CD4-positive, alpha-beta memory T cell (primary cell): ENCODE measurements at regions not wholly inside any gene's neighbourhood (a gene's known extent, or its start where the extent isn't known, plus 50 kb on each side); places are given as distances from the start of the nearest gene placed in this dataset.

Source experiments
- CTCF ChIA-PET: fragments of 350-600 bp; sonication (Branson Sonifier 250); formaldehyde crosslinking; loops from one replicate; lab custom pipeline; 2021; ENCODE audit warnings: inconsistent platforms; ENCODE audit not compliant: partially characterized antibody; lab: Charles Lee
- POLR2A ChIA-PET: fragments of 350-600 bp; sonication (Branson Sonifier 250); formaldehyde crosslinking; loops from one replicate; lab custom pipeline; 2021; ENCODE audit not compliant: partially characterized antibody; lab: Charles Lee
- DNase-seq, 5 donors: peaks; one replicate each; pipeline versions ENCODE4 v3.0.0 to v3.0.0-alpha.2; 2020 to 2022; ENCODE audit warnings: mixed read lengths in 1 of 5
- H3K27ac ChIP-seq: one replicate; pipeline ENCODE4 v1.7.0; 2013; ENCODE audit warnings: low read depth, low read length
- H3K27me3 ChIP-seq: 2 replicates; pipeline ENCODE4 v1.7.0; 2013; ENCODE audit warnings: mild to moderate bottlenecking, low read length, moderate library complexity; ENCODE audit not compliant: insufficient read depth
- H3K36me3 ChIP-seq: 2 replicates; pipeline ENCODE4 v1.7.0; 2013; ENCODE audit warnings: mild to moderate bottlenecking, low read length, moderate library complexity; ENCODE audit not compliant: insufficient read depth
- H3K4me1 ChIP-seq: 2 replicates; pipeline ENCODE4 v1.7.0; 2013; ENCODE audit warnings: mild to moderate bottlenecking, low read length, moderate library complexity; ENCODE audit not compliant: insufficient read depth
- H3K4me3 ChIP-seq, 2 donors: one replicate each; pipeline ENCODE4 v1.7.0; 2013; ENCODE audit warnings: low read length in 2 of 2, mild to moderate bottlenecking in 1 of 2
- H3K9me3 ChIP-seq, 2 donors: one replicate each; pipeline ENCODE4 v1.7.0; 2013; ENCODE audit warnings: low read length in 2 of 2, control low read depth in 1 of 2; ENCODE audit not compliant: control insufficient read depth in 1 of 2
- H3K27ac Mint-ChIP-seq, 7 donors: one replicate each; pipeline ENCODE4 v1.8.0; 2020 to 2021; ENCODE audit warnings: mixed read lengths in 7 of 7, mild to moderate bottlenecking in 6 of 7, inconsistent platforms in 3 of 7, moderate library complexity in 3 of 7
- H3K27me3 Mint-ChIP-seq, 2 donors: one replicate each; pipeline ENCODE4 v1.8.0; 2020 to 2021; ENCODE audit warnings: mixed read lengths in 2 of 2
- H3K36me3 Mint-ChIP-seq, 2 donors: one replicate each; pipeline ENCODE4 v1.8.0; 2020 to 2021; ENCODE audit warnings: mixed read lengths in 2 of 2, inconsistent platforms in 1 of 2, mild to moderate bottlenecking in 1 of 2
- H3K4me1 Mint-ChIP-seq, 4 donors: one replicate each; pipeline ENCODE4 v1.8.0; 2020 to 2021; ENCODE audit warnings: mixed read lengths in 4 of 4, mild to moderate bottlenecking in 1 of 4
- H3K4me3 Mint-ChIP-seq, 8 donors: one replicate each; pipeline ENCODE4 v1.8.0; 2020 to 2021; ENCODE audit warnings: mixed read lengths in 8 of 8, mild to moderate bottlenecking in 7 of 8, moderate library complexity in 6 of 8, inconsistent platforms in 3 of 8
- H3K9me3 Mint-ChIP-seq, 8 donors: one replicate each; pipeline ENCODE4 v1.8.0; 2020 to 2021; ENCODE audit warnings: mixed read lengths in 8 of 8, mild to moderate bottlenecking in 5 of 8, inconsistent platforms in 3 of 8, moderate library complexity in 1 of 8
- intact Hi-C: fragments of 100-400 bp; cut with micrococcal nuclease; formaldehyde crosslinking; loops from one replicate; pipeline ENCODE4 v1.15.1; 2023

DNA sequence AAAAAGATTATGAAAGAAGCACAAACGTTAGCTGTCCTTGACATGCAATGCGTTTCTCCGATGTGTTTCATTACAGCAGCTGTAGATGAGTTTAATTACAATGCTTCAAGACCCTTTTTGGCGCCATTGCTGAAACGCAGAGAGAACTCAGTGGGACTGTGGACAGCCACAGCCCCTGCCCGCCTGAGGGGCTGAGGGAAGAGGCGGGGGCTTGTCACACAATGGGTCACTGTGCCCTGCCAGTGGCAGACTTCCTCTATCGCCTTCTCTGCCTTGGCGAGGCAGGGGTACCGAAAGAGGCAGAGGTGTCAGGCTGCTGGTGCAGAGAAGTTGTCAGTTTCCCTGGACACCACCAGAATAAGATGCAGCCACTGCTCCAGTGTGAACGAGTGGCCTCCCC, 252.0 kb downstream of the NR2F2 start:
- H3K27ac ChIP-seq: no peak overlapping the region
- intact Hi-C loops: no loop called here
- CTCF ChIA-PET: no interaction called here

DNA sequence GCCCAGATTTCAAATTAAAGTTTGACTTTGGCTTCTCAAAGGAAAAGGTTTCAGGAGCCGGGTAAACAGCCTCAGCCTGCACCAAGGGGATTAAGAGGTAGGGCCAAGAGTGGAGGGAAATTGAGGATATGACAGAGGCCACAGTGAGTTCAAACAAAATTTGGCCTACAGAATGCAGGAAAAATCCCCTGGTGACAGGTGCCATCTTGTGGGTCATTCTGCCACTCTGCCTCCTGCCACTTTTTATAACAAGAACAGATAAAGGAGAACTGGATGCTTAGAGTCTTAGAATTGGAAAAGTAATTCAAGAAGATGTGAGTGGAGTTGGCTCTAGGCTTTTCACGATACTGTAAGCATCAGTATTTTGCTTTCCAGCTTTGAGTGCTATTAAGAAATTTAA, 253.2 kb downstream of the NR2F2 start:
- DNase-seq: no peak
- Histone ChIP-seq H3K27me3 (no peaks in the 10 kb centered on the region), H3K9me3 (no peaks in the 10 kb centered on the region), H3K36me3 (no peaks in the 10 kb centered on the region), H3K4me3 (no peak overlapping the region), H3K27ac (no peak overlapping the region), H3K4me1 (no peaks in the 10 kb centered on the region)
- Mint-ChIP-seq H3K4me3 (no peak overlapping the region), H3K27me3 (peaks cover 0 to 1% of the 10 kb centered on the region in 2 donors), H3K9me3 (peaks cover 0 to 2% (median 0%) of the 10 kb centered on the region in 8 donors), H3K36me3 (no peaks in the 10 kb centered on the region), H3K27ac (peak overlapping the region in 1 of 7 donors; percentile 32), H3K4me1 (no peaks in the 10 kb centered on the region)
- ChIA-PET CTCF (no interaction called here), POLR2A (no interaction called here)
- intact Hi-C loops: no loop called here

More for the DNA sequence above, 252.0 kb downstream of the NR2F2 start:
- Histone ChIP-seq H3K4me3 (no peak overlapping the region), H3K36me3 (no peaks in the 10 kb centered on the region), H3K9me3 (no peaks in the 10 kb centered on the region), H3K27me3 (no peaks in the 10 kb centered on the region), H3K4me1 (no peaks in the 10 kb centered on the region)
- H3K4me3 Mint-ChIP-seq: no peak overlapping the region
- H3K27ac Mint-ChIP-seq: no peak overlapping the region
- no peaks in the 10 kb centered on the region for H3K4me1 Mint-ChIP-seq
- peaks cover 0 to 2% (median 0%) of the 10 kb centered on the region in 8 donors for H3K9me3 Mint-ChIP-seq
- POLR2A ChIA-PET: no interaction called here
- peaks cover 0 to 1% of the 10 kb centered on the region in 2 donors for H3K27me3 Mint-ChIP-seq
- DNase-seq: no peak
- no peaks in the 10 kb centered on the region for H3K36me3 Mint-ChIP-seq

DNA sequence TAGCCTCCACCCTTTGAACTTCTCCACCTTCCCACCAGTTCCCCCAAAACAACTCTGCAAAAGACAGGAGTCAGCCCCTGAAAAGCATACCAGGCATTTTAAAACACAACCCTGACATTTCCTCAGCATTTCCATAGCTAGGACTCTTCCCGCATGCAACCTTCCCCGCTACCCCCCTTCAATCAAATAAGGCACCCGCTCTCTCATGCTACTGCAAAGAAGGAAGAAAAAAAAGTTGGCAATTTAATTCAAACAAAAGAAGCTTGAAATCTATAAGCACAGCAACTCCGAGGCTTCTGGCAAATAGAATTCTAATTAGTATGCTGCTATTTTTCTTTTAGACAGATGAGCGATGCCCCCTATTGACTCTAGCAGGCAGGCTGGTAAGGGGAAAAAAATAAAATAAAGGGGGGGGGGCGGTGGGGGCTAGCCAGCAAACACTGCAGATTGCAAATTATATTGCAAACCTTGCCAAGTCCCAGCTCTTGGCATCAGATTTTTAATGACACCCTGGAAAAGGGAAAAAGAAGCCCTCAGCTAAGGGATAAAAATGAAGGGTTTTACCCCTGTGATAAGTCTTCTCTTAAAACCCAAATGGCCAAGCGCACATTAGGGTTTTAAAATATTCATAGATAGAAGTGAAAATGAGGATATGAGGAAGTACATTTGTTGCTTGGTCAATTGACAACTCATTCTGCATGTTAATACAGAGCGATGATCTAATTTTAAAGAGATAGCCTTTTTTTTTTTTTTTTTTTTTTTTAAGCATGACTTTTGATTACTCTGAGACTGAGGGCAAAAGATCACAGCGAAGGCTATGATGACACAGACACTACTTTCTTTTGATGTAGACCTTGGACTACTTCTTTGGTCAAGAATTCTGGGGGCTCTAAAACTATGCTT, 255.2 kb downstream of the NR2F2 start:
- H3K9me3 Mint-ChIP-seq: peaks cover 0 to 2% (median 0%) of the 10 kb centered on the region in 8 donors
- no peak overlapping the region for H3K4me3 Mint-ChIP-seq
- H3K27me3 Mint-ChIP-seq: peaks cover 0 to 1% of the 10 kb centered on the region in 2 donors
- no peak for DNase-seq
- H3K36me3 Mint-ChIP-seq: no peaks in the 10 kb centered on the region
- H3K4me1 Mint-ChIP-seq: no peaks in the 10 kb centered on the region
- Histone ChIP-seq H3K36me3 (no peaks in the 10 kb centered on the region), H3K9me3 (no peaks in the 10 kb centered on the region), H3K4me1 (no peaks in the 10 kb centered on the region), H3K27me3 (no peaks in the 10 kb centered on the region), H3K27ac (no peak overlapping the region), H3K4me3 (no peak overlapping the region)
- ChIA-PET CTCF (no interaction called here), POLR2A (no interaction called here)
- intact Hi-C loops: no loop called here
- H3K27ac Mint-ChIP-seq: no peak overlapping the region

DNA sequence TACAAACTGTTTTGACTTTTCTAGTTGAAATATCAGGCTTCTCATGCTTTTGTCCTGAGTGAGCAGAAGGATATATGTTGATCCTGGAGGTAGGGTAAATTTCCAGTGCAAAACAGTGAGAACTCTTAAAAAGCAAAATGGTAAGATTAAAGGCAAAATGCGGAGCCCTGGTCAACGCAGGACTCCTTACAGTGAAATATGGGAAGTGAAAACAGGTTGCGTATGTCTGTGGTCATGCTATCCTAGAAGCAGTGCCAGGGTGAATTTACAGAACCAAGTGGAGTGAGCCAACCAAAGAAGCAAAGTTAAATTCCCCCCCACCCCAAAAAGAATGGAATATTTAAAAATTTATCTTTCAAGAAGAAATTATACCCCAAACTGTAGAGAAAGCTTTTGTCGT, 256.4 kb downstream of the NR2F2 start:
- Histone ChIP-seq H3K36me3 (no peaks in the 10 kb centered on the region), H3K9me3 (no peaks in the 10 kb centered on the region), H3K27ac (no peak overlapping the region), H3K27me3 (no peaks in the 10 kb centered on the region), H3K4me1 (no peaks in the 10 kb centered on the region), H3K4me3 (no peak overlapping the region)
- Mint-ChIP-seq H3K9me3 (peaks cover 0 to 2% (median 0%) of the 10 kb centered on the region in 8 donors), H3K27ac (no peak overlapping the region), H3K27me3 (peaks cover 0 to 1% of the 10 kb centered on the region in 2 donors), H3K36me3 (no peaks in the 10 kb centered on the region), H3K4me3 (no peak overlapping the region), H3K4me1 (no peaks in the 10 kb centered on the region)
- POLR2A ChIA-PET: no interaction called here
- DNase-seq: no peak
- CTCF ChIA-PET: no interaction called here
- intact Hi-C loops: no loop called here

DNA sequence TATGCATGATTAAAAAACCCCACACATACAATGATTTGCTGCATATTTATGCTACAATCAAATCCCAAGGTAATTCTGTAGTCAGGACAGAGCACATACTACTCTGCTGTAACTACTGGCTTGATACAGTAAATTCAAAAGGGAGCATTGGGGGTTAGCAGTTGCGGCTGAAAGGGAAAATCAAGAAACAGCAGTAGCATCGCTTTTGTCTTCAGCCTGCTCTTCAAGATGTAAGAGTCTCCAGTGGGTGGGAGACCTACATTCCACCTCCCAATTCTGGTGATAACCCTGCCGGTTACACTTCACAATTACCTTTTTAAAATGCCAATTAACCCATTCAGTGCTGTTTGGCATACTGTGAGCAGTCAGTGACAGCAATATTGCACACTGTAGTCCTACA, 259.4 kb downstream of the NR2F2 start:
- H3K27ac ChIP-seq: no peak overlapping the region
- Mint-ChIP-seq H3K27me3 (no peaks in the 10 kb centered on the region), H3K4me3 (no peak overlapping the region), H3K9me3 (peaks cover 0 to 2% (median 0%) of the 10 kb centered on the region in 8 donors), H3K27ac (no peak overlapping the region), H3K36me3 (no peaks in the 10 kb centered on the region), H3K4me1 (no peaks in the 10 kb centered on the region)
- no peaks in the 10 kb centered on the region for H3K27me3 ChIP-seq
- H3K4me3 ChIP-seq: no peak overlapping the region
- no peaks in the 10 kb centered on the region for H3K4me1 ChIP-seq
- POLR2A ChIA-PET: no interaction called here
- CTCF ChIA-PET: no interaction called here
- no peaks in the 10 kb centered on the region for H3K9me3 ChIP-seq
- H3K36me3 ChIP-seq: no peaks in the 10 kb centered on the region
- intact Hi-C loops: no loop called here
- DNase-seq: no peak

DNA sequence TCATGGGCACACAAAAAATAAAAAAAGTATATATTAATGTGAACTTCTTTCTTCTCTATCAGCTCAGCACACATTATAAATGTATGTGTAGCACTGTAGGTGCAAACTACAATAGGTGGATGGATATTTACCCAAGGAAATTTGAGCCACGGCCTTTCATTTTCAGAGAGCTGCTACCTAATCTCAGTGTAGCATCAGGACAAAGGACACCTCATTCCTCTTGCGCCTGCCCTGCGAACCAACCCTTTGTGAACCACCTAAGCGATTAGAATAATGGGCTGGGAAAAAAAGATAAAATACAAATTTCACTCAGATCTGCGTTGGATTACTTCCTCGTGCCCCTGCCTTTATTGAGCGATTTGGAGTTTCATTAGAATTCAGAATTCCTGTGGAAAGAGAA, 263.2 kb downstream of the NR2F2 start:
- no peaks in the 10 kb centered on the region for H3K9me3 ChIP-seq
- H3K4me1 ChIP-seq: no peaks in the 10 kb centered on the region
- H3K36me3 ChIP-seq: no peaks in the 10 kb centered on the region
- H3K27ac ChIP-seq: no peak overlapping the region
- ChIA-PET CTCF (no interaction called here), POLR2A (no interaction called here)
- Mint-ChIP-seq H3K36me3 (no peaks in the 10 kb centered on the region), H3K4me1 (no peaks in the 10 kb centered on the region), H3K9me3 (peaks cover 0 to 2% (median 0%) of the 10 kb centered on the region in 8 donors), H3K27ac (no peak overlapping the region), H3K4me3 (no peak overlapping the region), H3K27me3 (no peaks in the 10 kb centered on the region)
- no peak overlapping the region for H3K4me3 ChIP-seq
- intact Hi-C loops: no loop called here
- DNase-seq: no peak
- H3K27me3 ChIP-seq: no peaks in the 10 kb centered on the region

DNA sequence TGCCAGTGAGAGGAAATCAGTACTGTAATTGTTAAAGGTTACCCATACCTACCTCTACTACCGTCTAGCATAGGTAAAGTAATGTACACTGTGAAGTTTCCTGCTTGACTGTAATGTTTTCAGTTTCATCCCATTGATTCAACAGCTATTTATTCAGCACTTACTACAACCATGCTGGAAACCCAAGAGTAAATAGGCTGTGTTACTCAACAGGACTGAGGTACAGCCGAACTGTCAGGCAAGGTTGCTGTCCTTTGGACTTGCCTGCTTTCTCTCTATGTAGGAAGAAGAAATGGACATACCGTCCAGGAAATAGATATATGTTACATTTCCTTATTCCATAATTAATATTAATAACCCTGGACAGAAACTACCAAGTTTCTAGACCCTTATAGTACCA, 265.5 kb downstream of the NR2F2 start:
- no peak overlapping the region for H3K27ac ChIP-seq
- intact Hi-C loops: no loop called here
- H3K36me3 ChIP-seq: no peaks in the 10 kb centered on the region
- H3K36me3 Mint-ChIP-seq: no peaks in the 10 kb centered on the region
- no peaks in the 10 kb centered on the region for H3K4me1 ChIP-seq
- no peak overlapping the region for H3K4me3 ChIP-seq
- no peaks in the 10 kb centered on the region for H3K9me3 ChIP-seq
- H3K9me3 Mint-ChIP-seq: peaks cover 0 to 4% (median under 1%) of the 10 kb centered on the region in 8 donors
- ChIA-PET POLR2A (no interaction called here), CTCF (no interaction called here)
- H3K27ac Mint-ChIP-seq: no peak overlapping the region
- no peak overlapping the region for H3K4me3 Mint-ChIP-seq
- DNase-seq: no peak
- no peaks in the 10 kb centered on the region for H3K27me3 Mint-ChIP-seq
- no peaks in the 10 kb centered on the region for H3K4me1 Mint-ChIP-seq
- no peaks in the 10 kb centered on the region for H3K27me3 ChIP-seq
